ENCODE measurements at regions not wholly inside any gene's neighbourhood (a gene's known extent, or its start where the extent isn't known, plus 50 kb on each side); places are given as distances from the start of the nearest gene placed in this dataset.

DNA sequence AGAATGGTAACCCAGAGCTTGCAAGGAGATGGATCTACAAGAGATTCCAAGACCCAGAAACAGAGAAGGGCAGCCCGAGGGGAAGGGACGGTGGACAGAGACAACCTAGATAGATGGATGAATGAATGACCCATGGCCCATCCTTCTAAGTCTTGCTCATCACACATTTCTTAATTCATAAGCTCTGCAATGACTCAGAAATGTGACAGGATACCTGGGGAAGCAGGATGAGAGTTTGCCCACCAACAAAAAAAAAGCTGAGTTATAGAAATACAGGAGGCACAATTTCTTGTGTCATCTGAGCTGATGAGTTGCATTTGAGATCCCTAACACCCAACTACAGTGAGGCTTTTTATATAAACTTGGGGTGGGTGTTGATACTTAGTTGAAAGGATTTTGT, 76.6 kb downstream of the CNTN3 start:
- TF ChIP-seq, protein P1, sequence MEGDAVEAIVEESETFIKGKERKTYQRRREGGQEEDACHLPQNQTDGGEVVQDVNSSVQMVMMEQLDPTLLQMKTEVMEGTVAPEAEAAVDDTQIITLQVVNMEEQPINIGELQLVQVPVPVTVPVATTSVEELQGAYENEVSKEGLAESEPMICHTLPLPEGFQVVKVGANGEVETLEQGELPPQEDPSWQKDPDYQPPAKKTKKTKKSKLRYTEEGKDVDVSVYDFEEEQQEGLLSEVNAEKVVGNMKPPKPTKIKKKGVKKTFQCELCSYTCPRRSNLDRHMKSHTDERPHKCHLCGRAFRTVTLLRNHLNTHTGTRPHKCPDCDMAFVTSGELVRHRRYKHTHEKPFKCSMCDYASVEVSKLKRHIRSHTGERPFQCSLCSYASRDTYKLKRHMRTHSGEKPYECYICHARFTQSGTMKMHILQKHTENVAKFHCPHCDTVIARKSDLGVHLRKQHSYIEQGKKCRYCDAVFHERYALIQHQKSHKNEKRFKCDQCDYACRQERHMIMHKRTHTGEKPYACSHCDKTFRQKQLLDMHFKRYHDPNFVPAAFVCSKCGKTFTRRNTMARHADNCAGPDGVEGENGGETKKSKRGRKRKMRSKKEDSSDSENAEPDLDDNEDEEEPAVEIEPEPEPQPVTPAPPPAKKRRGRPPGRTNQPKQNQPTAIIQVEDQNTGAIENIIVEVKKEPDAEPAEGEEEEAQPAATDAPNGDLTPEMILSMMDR (IDR thresholded peaks at IDR 0.05), result no peak
- TF ChIP-seq EP300 (IDR thresholded peaks at IDR 0.05) (no peak), POLR2A (IDR thresholded peaks at IDR 0.05) (no peak)

All from tibial nerve (tissue), 4 donors.